ENCODE measurements at regions not wholly inside any gene's neighbourhood (a gene's known extent, or its start where the extent isn't known, plus 50 kb on each side); places are given as distances from the start of the nearest gene placed in this dataset.

DNA sequence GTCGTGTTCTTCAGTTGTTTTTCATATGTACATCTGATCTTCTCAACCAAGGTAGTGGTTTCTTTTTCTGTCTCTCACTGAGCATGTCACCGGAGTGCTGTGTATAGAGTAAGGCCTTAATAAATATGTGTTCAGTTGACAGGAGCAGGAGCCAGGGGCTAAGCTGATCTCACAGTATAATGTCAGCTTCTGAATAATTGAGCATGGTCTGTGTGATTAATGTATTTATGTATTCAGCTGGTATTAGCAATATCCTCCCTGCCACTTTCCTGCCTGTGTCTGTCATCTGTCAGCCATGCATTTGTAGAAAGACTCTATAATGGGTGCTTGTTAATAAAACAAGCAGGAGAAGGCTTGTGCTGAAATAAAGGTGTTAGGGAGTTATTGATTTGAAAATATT is 198.9 kb downstream of the ADCYAP1 start:
- TF ChIP-seq, protein P1, sequence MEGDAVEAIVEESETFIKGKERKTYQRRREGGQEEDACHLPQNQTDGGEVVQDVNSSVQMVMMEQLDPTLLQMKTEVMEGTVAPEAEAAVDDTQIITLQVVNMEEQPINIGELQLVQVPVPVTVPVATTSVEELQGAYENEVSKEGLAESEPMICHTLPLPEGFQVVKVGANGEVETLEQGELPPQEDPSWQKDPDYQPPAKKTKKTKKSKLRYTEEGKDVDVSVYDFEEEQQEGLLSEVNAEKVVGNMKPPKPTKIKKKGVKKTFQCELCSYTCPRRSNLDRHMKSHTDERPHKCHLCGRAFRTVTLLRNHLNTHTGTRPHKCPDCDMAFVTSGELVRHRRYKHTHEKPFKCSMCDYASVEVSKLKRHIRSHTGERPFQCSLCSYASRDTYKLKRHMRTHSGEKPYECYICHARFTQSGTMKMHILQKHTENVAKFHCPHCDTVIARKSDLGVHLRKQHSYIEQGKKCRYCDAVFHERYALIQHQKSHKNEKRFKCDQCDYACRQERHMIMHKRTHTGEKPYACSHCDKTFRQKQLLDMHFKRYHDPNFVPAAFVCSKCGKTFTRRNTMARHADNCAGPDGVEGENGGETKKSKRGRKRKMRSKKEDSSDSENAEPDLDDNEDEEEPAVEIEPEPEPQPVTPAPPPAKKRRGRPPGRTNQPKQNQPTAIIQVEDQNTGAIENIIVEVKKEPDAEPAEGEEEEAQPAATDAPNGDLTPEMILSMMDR (IDR thresholded peaks at IDR 0.05; ENCODE audit: insufficient read depth, low read depth, low read length) = no peak
- no peak for TF ChIP-seq EZH2 (IDR thresholded peaks at IDR 0.05; ENCODE audit: insufficient read depth, low read length)

All from astrocyte (in vitro differentiated cells and primary cell).